GM12872 (cell line): ENCODE measurements at regions not wholly inside any gene's neighbourhood (a gene's known extent, or its start where the extent isn't known, plus 50 kb on each side); places are given as distances from the start of the nearest gene placed in this dataset.

Source experiments
- TF ChIP-seq, protein P1 (sequence below): IDR thresholded peaks from 3 replicates; pipeline ENCODE4 v1.5.1; 2011; ENCODE audit warnings: low read depth, mild to moderate bottlenecking, low read length, moderate library complexity; ENCODE audit not compliant: insufficient read depth

DNA sequence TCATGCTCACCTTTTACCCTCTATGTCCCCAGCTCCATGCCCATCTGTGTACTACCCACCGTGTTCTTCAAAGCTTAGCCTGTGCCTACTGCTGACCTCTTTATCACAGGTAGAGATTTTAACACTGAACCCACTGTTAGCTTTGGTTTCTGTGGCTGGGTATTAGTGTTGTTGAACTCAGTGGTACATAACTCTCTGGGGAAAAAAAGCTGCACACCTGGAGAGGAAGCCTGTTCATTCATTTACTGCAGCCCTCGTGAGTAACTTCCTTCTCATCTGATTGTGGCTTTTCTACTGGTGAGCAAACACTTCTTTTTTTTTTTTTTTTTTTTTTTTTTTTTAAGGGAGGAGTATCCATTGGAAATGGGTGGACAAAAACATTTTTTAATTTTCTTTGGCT, 326.3 kb downstream of the CCSER2 start:
- TF ChIP-seq, protein P1, sequence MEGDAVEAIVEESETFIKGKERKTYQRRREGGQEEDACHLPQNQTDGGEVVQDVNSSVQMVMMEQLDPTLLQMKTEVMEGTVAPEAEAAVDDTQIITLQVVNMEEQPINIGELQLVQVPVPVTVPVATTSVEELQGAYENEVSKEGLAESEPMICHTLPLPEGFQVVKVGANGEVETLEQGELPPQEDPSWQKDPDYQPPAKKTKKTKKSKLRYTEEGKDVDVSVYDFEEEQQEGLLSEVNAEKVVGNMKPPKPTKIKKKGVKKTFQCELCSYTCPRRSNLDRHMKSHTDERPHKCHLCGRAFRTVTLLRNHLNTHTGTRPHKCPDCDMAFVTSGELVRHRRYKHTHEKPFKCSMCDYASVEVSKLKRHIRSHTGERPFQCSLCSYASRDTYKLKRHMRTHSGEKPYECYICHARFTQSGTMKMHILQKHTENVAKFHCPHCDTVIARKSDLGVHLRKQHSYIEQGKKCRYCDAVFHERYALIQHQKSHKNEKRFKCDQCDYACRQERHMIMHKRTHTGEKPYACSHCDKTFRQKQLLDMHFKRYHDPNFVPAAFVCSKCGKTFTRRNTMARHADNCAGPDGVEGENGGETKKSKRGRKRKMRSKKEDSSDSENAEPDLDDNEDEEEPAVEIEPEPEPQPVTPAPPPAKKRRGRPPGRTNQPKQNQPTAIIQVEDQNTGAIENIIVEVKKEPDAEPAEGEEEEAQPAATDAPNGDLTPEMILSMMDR, result no peak

DNA sequence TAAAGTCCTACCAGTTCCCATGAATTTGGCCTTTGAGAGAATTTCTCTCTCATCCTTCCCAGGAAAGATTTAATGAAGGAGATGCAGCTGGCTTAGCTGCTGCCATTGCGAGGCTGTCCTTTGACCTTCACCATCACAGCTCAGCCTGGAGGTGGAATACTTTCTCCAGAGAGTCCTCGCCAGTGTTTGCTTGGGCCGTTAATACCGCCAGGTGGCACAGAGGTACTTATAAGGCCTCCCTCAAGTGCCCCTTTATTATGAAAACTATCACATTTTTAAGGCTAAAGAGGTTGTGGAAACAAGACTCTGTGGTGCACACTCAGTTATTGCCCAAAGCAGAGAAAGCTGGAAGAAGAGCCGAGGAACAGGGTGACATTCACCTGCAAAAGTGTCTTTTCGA, 330.6 kb downstream of the CCSER2 start:
- TF ChIP-seq, protein P1, result no peak

DNA sequence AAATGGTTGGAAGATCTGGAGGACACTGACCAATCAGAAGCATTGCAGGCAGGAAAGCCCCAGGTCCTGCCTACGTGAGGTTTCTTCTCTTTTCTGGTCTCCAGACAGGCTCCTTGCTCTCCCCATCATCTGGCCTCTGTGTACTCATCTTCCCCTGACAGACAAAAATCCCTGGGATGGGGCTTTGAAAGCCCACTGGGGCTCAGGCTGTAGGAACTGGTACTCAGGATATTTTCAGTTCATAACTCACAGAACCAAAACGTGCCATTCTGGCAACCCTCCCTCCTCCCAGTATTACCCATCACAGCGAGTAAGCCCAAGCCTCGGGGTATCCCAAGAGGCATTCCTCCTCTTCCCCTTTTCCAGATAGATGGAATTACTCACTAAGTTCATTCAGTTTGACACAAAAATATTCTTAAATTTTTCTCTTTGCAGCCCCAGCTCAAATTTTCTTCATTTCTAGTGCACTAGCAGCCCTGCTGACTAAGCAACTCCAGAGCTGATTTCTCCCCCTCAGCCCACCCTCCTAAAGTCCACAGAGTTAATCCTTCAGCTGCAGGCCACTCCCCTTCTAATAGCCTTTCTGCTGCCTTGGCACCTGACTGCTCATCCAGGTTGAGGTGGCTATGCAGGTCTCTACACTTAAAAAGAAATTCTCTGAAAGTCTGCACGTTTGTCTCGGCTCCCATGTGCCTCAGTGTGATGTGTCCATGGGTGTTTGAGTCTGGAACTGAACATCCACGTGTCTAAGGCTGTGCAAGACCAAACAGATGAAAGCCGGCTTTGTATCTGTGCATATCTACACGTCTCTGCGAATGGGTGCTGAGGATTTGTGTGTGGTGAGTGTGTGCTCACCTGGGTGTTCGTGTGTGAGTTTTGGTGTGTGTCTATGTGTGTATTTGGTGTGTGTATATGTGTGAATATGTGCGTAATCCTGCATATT, 331.4 kb downstream of the CCSER2 start:
- TF ChIP-seq, protein P1, result no peak

GRCh38 chr10:84660450-84661159, 332.2 kb downstream of the CCSER2 start:
- TF ChIP-seq, protein P1, result no peak

DNA sequence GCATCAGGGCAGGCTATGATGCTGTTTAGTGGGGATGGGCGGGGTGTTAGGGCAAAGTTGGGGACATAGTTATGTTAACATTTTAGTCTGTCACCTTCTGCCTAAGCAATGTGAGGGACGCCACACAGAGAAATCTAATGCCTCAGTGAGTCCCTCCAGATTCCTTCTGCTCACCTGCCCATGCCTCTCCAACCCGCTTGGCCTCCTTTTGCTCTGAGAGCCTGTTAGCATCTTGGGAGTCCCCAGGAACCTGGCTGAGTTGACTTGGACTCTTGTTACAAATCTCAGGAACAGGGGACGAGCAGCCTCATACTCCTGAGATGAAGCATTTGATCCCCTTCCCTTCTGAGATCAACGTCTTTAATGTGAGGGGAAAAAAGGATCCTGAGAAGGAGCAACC, 336.8 kb downstream of the CCSER2 start:
- TF ChIP-seq, protein P1, result no peak

DNA sequence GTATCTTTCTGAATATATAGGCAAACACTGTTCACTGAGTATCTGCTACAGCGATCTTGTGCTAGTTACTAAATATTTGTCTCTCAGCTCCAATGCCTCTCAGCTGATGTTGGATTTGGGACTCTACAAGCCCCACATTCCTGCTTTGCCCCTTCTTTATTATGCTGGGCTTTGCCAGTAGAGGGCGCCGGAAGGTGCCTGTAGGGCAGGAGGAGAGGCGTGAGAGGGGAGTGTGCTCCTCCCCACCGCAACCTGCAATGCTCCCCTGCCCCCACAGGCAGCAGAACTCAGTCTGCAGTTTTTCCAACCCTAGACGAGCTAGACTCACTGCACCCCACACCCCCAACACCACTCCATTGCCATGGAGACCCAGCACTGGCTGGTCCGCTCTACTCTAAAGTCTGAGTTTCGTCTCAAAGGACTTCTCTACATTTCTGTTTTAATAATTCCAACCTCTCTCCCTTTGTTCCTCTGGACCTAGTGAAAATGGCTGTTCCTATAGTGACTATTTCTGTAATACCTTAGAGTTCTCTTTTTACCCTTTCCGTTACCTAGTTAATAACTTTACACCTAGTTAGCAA, 337.6 kb downstream of the CCSER2 start:
- TF ChIP-seq, protein P1, result peak; percentile 81

DNA sequence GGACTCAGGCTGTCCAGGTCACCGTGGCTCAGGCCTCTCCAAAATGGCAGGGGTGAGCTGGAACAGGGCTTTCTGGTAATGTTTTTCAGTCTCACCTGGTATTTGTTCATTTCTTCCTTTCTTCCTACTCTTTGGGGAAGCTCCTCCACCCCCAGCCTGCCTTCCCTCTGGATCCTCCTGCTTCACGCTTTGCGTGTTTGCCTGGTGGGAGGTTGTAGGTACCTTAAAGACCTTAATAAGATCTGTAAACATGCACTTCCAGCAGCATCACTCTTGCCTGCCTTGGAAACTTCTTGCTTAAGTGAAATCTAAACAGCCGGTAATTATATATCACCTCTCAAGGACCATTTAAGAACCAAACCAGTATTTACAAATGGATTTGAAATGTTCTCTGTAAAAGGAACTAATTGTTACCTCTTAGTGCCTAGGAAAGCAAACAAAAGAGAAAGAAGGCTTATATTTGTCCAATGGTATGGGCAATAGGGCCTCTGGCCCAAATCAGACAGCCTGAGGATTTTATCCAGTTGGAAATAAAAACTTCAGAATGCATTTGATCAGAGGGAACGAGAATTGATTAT, 339.9 kb downstream of the CCSER2 start:
- TF ChIP-seq, protein P1, result no peak
